Lower leg skin (tissue), 3 donors: ENCODE measurements at regions not wholly inside any gene's neighbourhood (a gene's known extent, or its start where the extent isn't known, plus 50 kb on each side); places are given as distances from the start of the nearest gene placed in this dataset.

Experiments
- CTCF ChIP-seq, 3 donors: fragments of 450-650 bp; IDR thresholded peaks; one replicate each; pipeline ENCODE4 v1.5.1; 2016; ENCODE audit warnings: antibody characterized with exemption in 3 of 3, mild to moderate bottlenecking in 3 of 3, moderate library complexity in 2 of 3
- POLR2A ChIP-seq, 2 donors: fragments of 450-650 bp; IDR thresholded peaks; one replicate each; pipeline ENCODE4 v1.6.1; 2016 to 2017; ENCODE audit warnings: antibody characterized with exemption in 2 of 2, mild to moderate bottlenecking in 1 of 2, moderate library complexity in 1 of 2

GRCh38 chr1:233816348-233816747, 88.1 kb upstream of the SLC35F3 start:
- TF ChIP-seq CTCF (IDR thresholded peaks at IDR 0.05) (no peak), POLR2A (IDR thresholded peaks at IDR 0.05) (no peak)
